ENCODE measurements at regions not wholly inside any gene's neighbourhood (a gene's known extent, or its start where the extent isn't known, plus 50 kb on each side); places are given as distances from the start of the nearest gene placed in this dataset.
"Not testable (repeated sequence)": the region's sequence is repeated elsewhere in the genome, so short reads cannot be mapped to it uniquely, and the experiment has no call there.

- no peak for DNase-seq (ENCODE audit: low spot score)
Observed at GRCh38 chr6:103893141-103893581, 966.6 kb downstream of the HACE1 start.

- no peak for DNase-seq (ENCODE audit: low spot score)
Observed at GRCh38 chr6:103886951-103887350, 972.8 kb downstream of the HACE1 start.

DNA sequence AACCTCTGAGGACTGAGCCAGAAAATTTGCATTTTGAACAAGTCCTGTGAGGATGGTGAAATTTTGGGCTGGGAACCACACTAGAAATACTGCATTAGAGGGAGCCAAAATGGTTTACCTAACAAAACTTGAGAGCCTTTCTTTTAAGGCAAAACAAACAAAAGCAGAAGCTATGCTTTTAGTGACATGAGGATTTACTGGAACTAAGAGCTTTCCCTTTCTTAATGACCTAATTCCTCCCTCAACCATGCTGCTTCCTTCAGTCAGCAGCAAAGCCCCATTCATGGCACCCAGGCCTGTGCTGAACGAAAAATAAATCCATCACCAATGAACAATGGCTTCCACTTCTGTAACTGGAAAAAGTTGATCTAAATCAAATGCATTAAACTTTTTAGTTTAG, 974.3 kb downstream of the HACE1 start:
- no peak for DNase-seq (ENCODE audit: low spot score)

- DNase-seq (ENCODE audit: low spot score) = no peak
Observed at GRCh38 chr6:103879800-103880199, 979.9 kb downstream of the HACE1 start.

DNA sequence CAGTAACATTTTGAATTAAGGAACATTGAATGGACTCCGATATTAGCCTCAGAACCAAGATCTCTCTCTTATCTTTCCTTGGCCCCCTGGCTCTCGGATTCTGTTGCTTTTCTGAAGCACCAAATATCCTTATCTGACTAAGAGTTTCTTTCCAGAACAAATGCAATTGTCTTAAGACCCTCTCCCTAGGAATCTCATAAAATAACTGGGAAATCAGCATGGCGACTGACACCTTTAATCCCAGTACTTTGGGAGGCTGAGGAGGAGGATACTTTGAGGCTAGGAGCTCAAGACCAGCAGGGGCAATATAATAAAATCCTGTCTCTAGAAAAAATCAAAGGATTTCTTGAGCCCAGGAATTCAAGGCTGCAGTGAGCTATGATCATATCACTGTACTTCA, 984.5 kb downstream of the HACE1 start:
- DNase-seq (ENCODE audit: low spot score) = no peak

DNA sequence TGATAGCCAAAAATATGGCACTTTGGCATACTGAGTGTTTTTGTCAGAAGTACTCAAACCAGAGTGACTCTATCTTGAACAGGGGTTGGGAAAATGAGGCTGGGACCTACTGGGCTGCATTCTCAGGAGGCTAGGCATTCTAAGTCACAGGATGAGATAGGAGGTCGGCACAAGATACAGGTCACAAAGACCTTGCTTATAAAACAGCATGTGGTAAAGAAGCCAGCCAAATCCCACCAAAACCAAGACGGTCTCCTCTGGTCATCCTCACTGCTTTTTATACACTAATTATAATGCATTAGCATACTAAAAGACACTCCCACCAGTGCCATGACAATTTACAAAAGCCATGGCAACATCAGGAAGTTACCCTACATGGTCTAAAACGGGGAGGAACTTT, 985.1 kb downstream of the HACE1 start:
- no peak for DNase-seq (ENCODE audit: low spot score)

GRCh38 chr6:103872678-103873077, 987.0 kb downstream of the HACE1 start:
- DNase-seq (ENCODE audit: low spot score) = no peak

DNA sequence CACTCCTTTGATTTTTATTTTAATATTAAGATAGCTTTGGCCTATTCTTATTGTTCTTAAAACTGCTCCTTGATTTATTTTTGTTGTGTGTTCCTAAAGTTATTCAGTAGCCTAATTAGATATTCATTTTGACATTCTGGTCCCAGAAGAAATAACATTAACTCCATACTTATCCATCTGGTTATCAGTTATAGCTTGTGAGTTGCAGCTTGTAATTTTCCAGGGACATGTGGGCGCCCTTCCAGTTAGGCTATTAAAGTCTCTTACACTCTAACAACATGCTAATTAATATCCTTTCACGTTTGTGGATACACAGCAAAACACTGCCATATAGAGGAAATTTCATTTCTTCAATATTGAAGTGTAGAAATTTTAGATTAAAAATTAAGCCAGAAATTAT, 987.5 kb downstream of the HACE1 start:
- no peak for DNase-seq (ENCODE audit: low spot score)

DNA sequence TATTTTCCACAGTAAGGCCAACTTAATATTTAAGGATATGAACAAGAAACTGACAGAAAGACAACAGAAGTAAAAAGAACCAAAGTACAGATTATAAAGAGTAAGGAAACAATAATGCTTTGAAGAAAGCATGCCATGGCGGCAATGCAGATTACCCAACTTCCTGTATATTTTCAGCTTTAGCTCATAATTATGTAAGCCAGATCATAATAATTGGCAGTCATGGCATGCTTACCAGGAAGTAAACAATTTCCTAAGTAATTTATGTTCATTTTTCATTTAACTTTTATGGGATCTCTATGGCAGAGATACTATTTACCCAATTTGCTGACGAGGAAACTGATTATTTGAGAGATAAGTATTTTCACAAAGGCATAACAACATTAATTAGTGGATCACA, 988.7 kb downstream of the HACE1 start:
- DNase-seq (ENCODE audit: low spot score) = no peak

GRCh38 chr6:103862297-103862696, 997.4 kb downstream of the HACE1 start:
- DNase-seq (ENCODE audit: low spot score) = no peak

DNA sequence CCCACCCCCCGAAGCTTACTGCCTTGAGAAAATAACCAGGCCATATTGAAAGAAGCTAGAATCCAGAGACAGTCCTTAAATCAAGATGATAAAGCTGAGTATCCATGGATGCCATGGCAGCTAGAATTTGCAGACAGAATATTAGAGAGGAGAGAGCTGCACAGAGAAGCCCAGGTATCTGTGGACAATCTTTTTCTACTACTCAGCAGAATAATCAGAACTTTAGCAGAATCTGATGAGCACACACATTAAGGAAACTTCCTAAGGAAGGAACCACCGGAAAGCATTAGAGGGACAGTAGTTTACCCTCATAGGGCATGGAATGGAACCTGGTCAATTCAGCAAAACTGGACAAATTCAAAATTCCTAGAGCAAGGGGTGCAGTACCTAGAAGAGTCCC, 1001.7 kb downstream of the HACE1 start:
- no peak for DNase-seq (ENCODE audit: low spot score)

DNA sequence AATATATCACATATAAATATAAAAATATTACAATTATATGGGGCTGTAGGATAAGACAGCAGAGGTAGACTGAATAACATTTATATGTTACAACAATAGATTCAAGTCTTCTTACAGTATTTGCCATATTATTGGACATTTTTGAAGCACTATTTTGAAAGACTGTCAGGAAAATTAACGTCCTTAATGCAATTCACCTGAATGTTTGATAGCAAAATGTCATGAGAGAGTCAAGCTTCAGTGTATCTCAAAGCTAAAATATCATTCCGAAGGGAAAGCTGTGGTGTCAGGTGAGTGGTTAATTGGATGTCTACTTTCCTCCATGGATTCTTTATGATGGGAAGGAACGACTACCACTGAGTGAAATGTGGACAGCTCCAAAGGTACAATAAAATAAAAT, 1004.0 kb downstream of the HACE1 start:
- no peak for DNase-seq (ENCODE audit: low spot score)

- no peak for DNase-seq (ENCODE audit: low spot score)
Observed at GRCh38 chr6:103854059-103854458, 1005.7 kb downstream of the HACE1 start.

- DNase-seq (ENCODE audit: low spot score) = no peak
Observed at GRCh38 chr6:103838457-103838856, 1021.3 kb downstream of the HACE1 start.

GRCh38 chr6:103826209-103826608, 1033.5 kb downstream of the HACE1 start:
- no peak for DNase-seq (ENCODE audit: low spot score)

- DNase-seq (ENCODE audit: low spot score) = no peak
Observed at GRCh38 chr6:103820148-103820547, 1039.6 kb downstream of the HACE1 start.

GRCh38 chr6:103819509-103819908, 1040.2 kb downstream of the HACE1 start:
- no peak for DNase-seq (ENCODE audit: low spot score)

DNA sequence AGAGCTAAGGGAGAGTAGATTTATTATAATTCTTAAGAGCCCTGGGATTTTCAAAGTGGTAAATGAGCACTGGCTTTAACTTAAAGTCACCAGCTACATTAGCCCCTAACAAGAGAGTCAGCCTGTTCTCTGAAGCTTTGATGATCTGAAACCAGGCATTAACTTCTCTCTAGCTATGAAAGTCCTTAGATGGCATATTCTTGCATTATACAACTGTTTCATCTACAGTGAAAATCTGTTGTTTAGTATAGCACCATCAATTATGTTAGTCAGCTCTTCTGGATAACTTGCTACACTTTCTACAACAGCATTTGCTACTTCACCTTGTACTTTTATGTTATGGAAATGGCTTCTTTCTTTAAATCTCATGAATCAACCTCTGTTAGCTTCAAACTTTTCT, 1046.7 kb downstream of the HACE1 start:
- DNase-seq (ENCODE audit: low spot score) = no peak

- not testable (repeated sequence) for DNase-seq (ENCODE audit: low spot score)
Observed at GRCh38 chr6:103801901-103802479, 1057.7 kb downstream of the HACE1 start.

DNA sequence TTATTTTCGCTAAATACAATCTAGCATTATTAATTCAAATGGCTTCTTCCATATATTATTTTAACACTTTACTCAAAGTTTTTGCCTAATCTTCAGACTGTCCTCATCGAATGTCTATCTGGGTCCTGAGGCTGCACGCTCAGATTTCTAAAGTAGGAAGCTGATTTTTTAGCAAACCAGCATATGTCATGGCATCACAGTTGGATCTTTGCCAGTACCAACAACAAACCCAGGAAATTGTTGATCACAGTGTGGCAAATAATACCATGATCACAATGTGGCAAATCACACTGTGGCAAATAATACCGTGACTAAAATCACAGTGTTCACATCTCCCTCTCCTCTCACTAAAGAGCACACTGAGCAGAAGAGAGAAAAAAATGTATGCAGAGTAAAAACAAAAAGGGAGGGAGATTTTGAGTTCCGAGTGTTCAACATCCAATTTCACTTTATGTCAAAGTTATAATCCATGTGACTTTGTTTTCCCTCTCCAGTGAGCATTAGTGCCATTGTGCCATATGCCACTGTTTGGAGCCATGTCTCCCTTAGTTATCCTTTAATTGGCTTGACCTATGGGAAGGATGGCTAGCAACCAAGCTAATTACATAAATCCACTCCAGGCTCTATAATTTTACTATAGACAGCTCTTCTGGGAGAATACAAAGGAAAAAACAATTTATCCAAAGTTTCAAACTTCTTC, 1059.6 kb downstream of the HACE1 start:
- no peak for DNase-seq (ENCODE audit: low spot score)

DNA sequence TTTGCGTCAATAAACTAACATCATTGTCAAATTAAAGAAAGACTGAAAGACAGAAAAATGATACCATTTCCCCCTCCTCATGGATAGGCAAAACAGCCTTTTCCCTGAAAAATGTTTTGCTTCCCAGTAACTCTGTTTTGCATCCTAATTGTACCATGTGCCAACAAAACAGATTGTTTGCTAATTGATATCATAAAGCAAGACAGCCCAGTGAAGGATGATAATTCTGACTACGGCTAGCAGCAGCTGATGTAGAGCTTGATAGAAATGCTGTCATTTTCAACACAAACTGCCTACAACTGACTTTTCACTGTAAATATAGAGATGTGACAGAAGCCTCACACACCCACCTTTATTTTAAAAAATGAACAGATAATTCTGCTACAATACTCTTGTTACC, 1061.6 kb downstream of the HACE1 start:
- no peak for DNase-seq (ENCODE audit: low spot score)

GRCh38 chr6:103797738-103798137, 1062.0 kb downstream of the HACE1 start:
- DNase-seq (ENCODE audit: low spot score) = no peak

- DNase-seq (ENCODE audit: low spot score) = no peak
Observed at GRCh38 chr6:103791458-103791857, 1068.3 kb downstream of the HACE1 start.

DNA sequence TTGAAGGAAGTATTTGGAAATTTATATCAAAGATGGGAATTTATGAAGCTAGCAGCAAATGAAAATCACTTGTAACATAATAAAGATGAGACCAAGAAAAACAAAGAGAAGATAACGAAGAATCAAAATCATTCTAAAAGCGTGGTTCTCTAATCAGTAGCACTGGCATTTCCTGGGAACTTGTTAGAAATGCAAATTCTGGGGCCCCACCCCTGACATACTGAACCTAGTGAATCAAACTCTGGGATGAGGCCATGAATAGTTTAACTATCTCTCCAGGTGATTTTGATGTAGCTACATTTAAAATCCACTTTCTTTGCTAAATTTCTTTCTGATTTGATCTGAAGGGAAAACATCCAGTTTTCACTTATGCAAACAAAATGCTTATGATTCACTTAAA, 1075.6 kb downstream of the HACE1 start:
- DNase-seq (ENCODE audit: low spot score) = no peak
